ENCODE measurements at regions not wholly inside any gene's neighbourhood (a gene's known extent, or its start where the extent isn't known, plus 50 kb on each side); places are given as distances from the start of the nearest gene placed in this dataset.
"Not testable (repeated sequence)": the region's sequence is repeated elsewhere in the genome, so short reads cannot be mapped to it uniquely, and the experiment has no call there.

- no peak for DNase-seq (ENCODE audit: low read depth)
- TF ChIP-seq CTCF (IDR thresholded peaks at IDR 0.05; ENCODE audit: insufficient read depth, low read length, poor library complexity, severe bottlenecking) = no peak
- H3K36me3 ChIP-seq (ENCODE audit: control insufficient read depth, insufficient read depth, low read length) = no peaks in the 10 kb centered on the region
These were observed 162.3 kb upstream of the C2CD4B start for GRCh38 chr15:62327406-62327805.

GRCh38 chr15:62332472-62332871 lies 167.4 kb upstream of the C2CD4B start:
- DNase-seq (ENCODE audit: low read depth); H3K27me3 ChIP-seq (ENCODE audit: control insufficient read depth, insufficient read depth, low read length); H3K4me3 ChIP-seq (ENCODE audit: low read depth, low read length); H3K36me3 ChIP-seq (ENCODE audit: control insufficient read depth, insufficient read depth, low read length): not testable (repeated sequence)

More at GRCh38 chr15:62327406-62327805, 162.3 kb upstream of the C2CD4B start:
- H3K27me3 ChIP-seq (ENCODE audit: control insufficient read depth, insufficient read depth, low read length) = no peaks in the 10 kb centered on the region
- H3K4me3 ChIP-seq (ENCODE audit: low read depth, low read length) = no peak overlapping the region

GRCh38 chr15:62334536-62334935 lies 169.5 kb upstream of the C2CD4B start:
- H3K27me3 ChIP-seq (ENCODE audit: control insufficient read depth, insufficient read depth, low read length) = peaks cover 4% of the 10 kb centered on the region
- DNase-seq (ENCODE audit: low read depth) = no peak
- no peak overlapping the region for H3K4me3 ChIP-seq (ENCODE audit: low read depth, low read length)
- no peak for TF ChIP-seq CTCF (IDR thresholded peaks at IDR 0.05; ENCODE audit: insufficient read depth, low read length, poor library complexity, severe bottlenecking)
- H3K36me3 ChIP-seq (ENCODE audit: control insufficient read depth, insufficient read depth, low read length) = no peaks in the 10 kb centered on the region

- DNase-seq (ENCODE audit: low read depth) = no peak
- TF ChIP-seq CTCF (IDR thresholded peaks at IDR 0.05; ENCODE audit: insufficient read depth, low read length, poor library complexity, severe bottlenecking) = no peak
- H3K4me3 ChIP-seq (ENCODE audit: low read depth, low read length) = no peak overlapping the region
- H3K36me3 ChIP-seq (ENCODE audit: control insufficient read depth, insufficient read depth, low read length) = no peaks in the 10 kb centered on the region
- peaks cover 4% of the 10 kb centered on the region for H3K27me3 ChIP-seq (ENCODE audit: control insufficient read depth, insufficient read depth, low read length)
These were observed 172.8 kb upstream of the C2CD4B start for GRCh38 chr15:62337934-62338333.

- DNase-seq (ENCODE audit: low read depth) = no peak
These were observed 173.4 kb upstream of the C2CD4B start for GRCh38 chr15:62338497-62338896.

GRCh38 chr15:62342959-62343358 lies 177.9 kb upstream of the C2CD4B start:
- TF ChIP-seq CTCF (IDR thresholded peaks at IDR 0.05; ENCODE audit: insufficient read depth, low read length, poor library complexity, severe bottlenecking) = no peak
- H3K4me3 ChIP-seq (ENCODE audit: low read depth, low read length) = no peak overlapping the region
- H3K36me3 ChIP-seq (ENCODE audit: control insufficient read depth, insufficient read depth, low read length) = no peaks in the 10 kb centered on the region
- no peak for DNase-seq (ENCODE audit: low read depth)
- peaks cover 4% of the 10 kb centered on the region for H3K27me3 ChIP-seq (ENCODE audit: control insufficient read depth, insufficient read depth, low read length)

More at GRCh38 chr15:62338497-62338896, 173.4 kb upstream of the C2CD4B start:
- H3K36me3 ChIP-seq (ENCODE audit: control insufficient read depth, insufficient read depth, low read length) = no peaks in the 10 kb centered on the region
- H3K4me3 ChIP-seq (ENCODE audit: low read depth, low read length) = no peak overlapping the region
- no peak for TF ChIP-seq CTCF (IDR thresholded peaks at IDR 0.05; ENCODE audit: insufficient read depth, low read length, poor library complexity, severe bottlenecking)
- H3K27me3 ChIP-seq (ENCODE audit: control insufficient read depth, insufficient read depth, low read length) = peaks cover 4% of the 10 kb centered on the region

All from kidney epithelial cell (primary cell).